NCI-H146 (cell line): ENCODE measurements at regions not wholly inside any gene's neighbourhood (a gene's known extent, or its start where the extent isn't known, plus 50 kb on each side); places are given as distances from the start of the nearest gene placed in this dataset.

Experiments used
- DNase-seq: peaks from one replicate; lab custom pipeline; 2025; lab: John Stamatoyannopoulos, UW

GRCh38 chr13:106883976-106884375, 316.0 kb upstream of the ARGLU1 start:
- no peak for DNase-seq

- DNase-seq, result no peak
These were observed 314.3 kb upstream of the ARGLU1 start for GRCh38 chr13:106882246-106882645.

- DNase-seq, result no peak
These were observed 311.9 kb upstream of the ARGLU1 start for GRCh38 chr13:106879806-106880205.

GRCh38 chr13:106874323-106874722, 306.4 kb upstream of the ARGLU1 start:
- no peak for DNase-seq

GRCh38 chr13:106873810-106874209, 305.9 kb upstream of the ARGLU1 start:
- DNase-seq, result no peak

- no peak for DNase-seq
These were observed 299.3 kb upstream of the ARGLU1 start for GRCh38 chr13:106867249-106867648.

GRCh38 chr13:106865716-106866440, 297.9 kb upstream of the ARGLU1 start:
- no peak for DNase-seq

GRCh38 chr13:106859533-106859904, 291.6 kb upstream of the ARGLU1 start:
- no peak for DNase-seq

GRCh38 chr13:106858903-106859532, 291.1 kb upstream of the ARGLU1 start:
- DNase-seq, result no peak

- no peak for DNase-seq
These were observed 284.5 kb upstream of the ARGLU1 start for GRCh38 chr13:106852436-106852835.

GRCh38 chr13:106850973-106851650, 283.2 kb upstream of the ARGLU1 start:
- DNase-seq, result no peak

GRCh38 chr13:106846571-106847448, 278.9 kb upstream of the ARGLU1 start:
- no peak for DNase-seq

GRCh38 chr13:106836186-106836802, 268.4 kb upstream of the ARGLU1 start:
- no peak for DNase-seq

GRCh38 chr13:106835477-106835876, 267.5 kb upstream of the ARGLU1 start:
- no peak for DNase-seq

GRCh38 chr13:106821979-106822378, 254.0 kb upstream of the ARGLU1 start:
- no peak for DNase-seq

- DNase-seq, result no peak
These were observed 251.7 kb upstream of the ARGLU1 start for GRCh38 chr13:106819413-106820180.

- DNase-seq, result no peak
These were observed 251.0 kb upstream of the ARGLU1 start for GRCh38 chr13:106818971-106819370.

GRCh38 chr13:106815545-106815944, 247.6 kb upstream of the ARGLU1 start:
- no peak for DNase-seq

GRCh38 chr13:106814463-106814862, 246.5 kb upstream of the ARGLU1 start:
- no peak for DNase-seq

GRCh38 chr13:106810069-106810468, 242.1 kb upstream of the ARGLU1 start:
- DNase-seq, result no peak

- DNase-seq, result no peak
These were observed 237.1 kb upstream of the ARGLU1 start for GRCh38 chr13:106804991-106805390.
